ENCODE measurements at regions not wholly inside any gene's neighbourhood (a gene's known extent, or its start where the extent isn't known, plus 50 kb on each side); places are given as distances from the start of the nearest gene placed in this dataset.

DNA sequence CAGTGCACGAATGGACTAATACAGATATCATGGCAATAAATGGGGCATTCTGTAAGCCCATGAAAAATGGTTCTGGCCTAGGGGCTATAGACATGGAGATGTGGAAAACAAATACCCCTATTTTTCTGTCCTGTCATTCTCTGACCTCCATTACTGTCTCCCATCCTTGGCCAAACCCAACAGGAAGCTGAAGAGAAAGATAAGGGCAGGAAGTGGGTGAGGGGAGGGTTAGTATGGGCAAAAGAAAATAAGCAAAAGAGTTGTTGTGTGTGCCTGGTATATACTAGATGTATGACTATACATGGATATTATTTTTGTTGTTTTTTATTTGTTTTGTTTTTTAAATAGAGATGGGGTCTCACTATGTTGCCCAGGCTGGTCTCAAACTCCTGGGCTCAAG lies 339.3 kb downstream of the PCNX1 start (continued):
- no peak for TF ChIP-seq TEAD4 (CRISPR knock-in tag; IDR thresholded peaks at IDR 0.05)

- no peak for TF ChIP-seq SOX15 (CRISPR knock-in tag; IDR thresholded peaks at IDR 0.05)
- no peak for TF ChIP-seq JUN (CRISPR knock-in tag; IDR thresholded peaks at IDR 0.05)
- TF ChIP-seq, protein P1, sequence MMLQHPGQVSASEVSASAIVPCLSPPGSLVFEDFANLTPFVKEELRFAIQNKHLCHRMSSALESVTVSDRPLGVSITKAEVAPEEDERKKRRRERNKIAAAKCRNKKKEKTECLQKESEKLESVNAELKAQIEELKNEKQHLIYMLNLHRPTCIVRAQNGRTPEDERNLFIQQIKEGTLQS (CRISPR knock-in tag; conservative IDR thresholded peaks at IDR 0.05) = no peak
- TF ChIP-seq, protein P2, sequence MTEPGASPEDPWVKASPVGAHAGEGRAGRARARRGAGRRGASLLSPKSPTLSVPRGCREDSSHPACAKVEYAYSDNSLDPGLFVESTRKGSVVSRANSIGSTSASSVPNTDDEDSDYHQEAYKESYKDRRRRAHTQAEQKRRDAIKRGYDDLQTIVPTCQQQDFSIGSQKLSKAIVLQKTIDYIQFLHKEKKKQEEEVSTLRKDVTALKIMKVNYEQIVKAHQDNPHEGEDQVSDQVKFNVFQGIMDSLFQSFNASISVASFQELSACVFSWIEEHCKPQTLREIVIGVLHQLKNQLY (CRISPR knock-in tag; IDR thresholded peaks at IDR 0.05) = no peak
- no peak for TF ChIP-seq PRRX2 (CRISPR knock-in tag; IDR thresholded peaks at IDR 0.05)
- TF ChIP-seq, protein P3, sequence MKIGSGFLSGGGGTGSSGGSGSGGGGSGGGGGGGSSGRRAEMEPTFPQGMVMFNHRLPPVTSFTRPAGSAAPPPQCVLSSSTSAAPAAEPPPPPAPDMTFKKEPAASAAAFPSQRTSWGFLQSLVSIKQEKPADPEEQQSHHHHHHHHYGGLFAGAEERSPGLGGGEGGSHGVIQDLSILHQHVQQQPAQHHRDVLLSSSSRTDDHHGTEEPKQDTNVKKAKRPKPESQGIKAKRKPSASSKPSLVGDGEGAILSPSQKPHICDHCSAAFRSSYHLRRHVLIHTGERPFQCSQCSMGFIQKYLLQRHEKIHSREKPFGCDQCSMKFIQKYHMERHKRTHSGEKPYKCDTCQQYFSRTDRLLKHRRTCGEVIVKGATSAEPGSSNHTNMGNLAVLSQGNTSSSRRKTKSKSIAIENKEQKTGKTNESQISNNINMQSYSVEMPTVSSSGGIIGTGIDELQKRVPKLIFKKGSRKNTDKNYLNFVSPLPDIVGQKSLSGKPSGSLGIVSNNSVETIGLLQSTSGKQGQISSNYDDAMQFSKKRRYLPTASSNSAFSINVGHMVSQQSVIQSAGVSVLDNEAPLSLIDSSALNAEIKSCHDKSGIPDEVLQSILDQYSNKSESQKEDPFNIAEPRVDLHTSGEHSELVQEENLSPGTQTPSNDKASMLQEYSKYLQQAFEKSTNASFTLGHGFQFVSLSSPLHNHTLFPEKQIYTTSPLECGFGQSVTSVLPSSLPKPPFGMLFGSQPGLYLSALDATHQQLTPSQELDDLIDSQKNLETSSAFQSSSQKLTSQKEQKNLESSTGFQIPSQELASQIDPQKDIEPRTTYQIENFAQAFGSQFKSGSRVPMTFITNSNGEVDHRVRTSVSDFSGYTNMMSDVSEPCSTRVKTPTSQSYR (CRISPR knock-in tag; IDR thresholded peaks at IDR 0.05) = no peak
- no peak for TF ChIP-seq ZBTB21 (CRISPR knock-in tag; IDR thresholded peaks at IDR 0.05; ENCODE audit: borderline replicate concordance)
- TF ChIP-seq ZMAT4 (CRISPR knock-in tag; IDR thresholded peaks at IDR 0.05) = no peak
- TF ChIP-seq GRHL2 (CRISPR knock-in tag; IDR thresholded peaks at IDR 0.05; ENCODE audit: insufficient replicate concordance, severe bottlenecking) = no peak
- TF ChIP-seq SP1 (CRISPR knock-in tag; conservative IDR thresholded peaks at IDR 0.05) = no peak
- TF ChIP-seq, protein P4, sequence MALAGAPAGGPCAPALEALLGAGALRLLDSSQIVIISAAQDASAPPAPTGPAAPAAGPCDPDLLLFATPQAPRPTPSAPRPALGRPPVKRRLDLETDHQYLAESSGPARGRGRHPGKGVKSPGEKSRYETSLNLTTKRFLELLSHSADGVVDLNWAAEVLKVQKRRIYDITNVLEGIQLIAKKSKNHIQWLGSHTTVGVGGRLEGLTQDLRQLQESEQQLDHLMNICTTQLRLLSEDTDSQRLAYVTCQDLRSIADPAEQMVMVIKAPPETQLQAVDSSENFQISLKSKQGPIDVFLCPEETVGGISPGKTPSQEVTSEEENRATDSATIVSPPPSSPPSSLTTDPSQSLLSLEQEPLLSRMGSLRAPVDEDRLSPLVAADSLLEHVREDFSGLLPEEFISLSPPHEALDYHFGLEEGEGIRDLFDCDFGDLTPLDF (CRISPR knock-in tag; IDR thresholded peaks at IDR 0.05) = no peak
- TF ChIP-seq, protein P5, sequence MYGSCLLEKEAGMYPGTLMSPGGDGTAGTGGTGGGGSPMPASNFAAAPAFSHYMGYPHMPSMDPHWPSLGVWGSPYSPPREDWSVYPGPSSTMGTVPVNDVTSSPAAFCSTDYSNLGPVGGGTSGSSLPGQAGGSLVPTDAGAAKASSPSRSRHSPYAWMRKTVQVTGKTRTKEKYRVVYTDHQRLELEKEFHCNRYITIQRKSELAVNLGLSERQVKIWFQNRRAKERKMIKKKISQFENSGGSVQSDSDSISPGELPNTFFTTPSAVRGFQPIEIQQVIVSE (CRISPR knock-in tag; IDR thresholded peaks at IDR 0.05; ENCODE audit: borderline replicate concordance) = no peak
- no peak for TF ChIP-seq GTF2I (CRISPR knock-in tag; conservative IDR thresholded peaks at IDR 0.05)
- no peak for DNase-seq (ENCODE audit: low spot score)
- H3K4me3 Mint-ChIP-seq = no peak overlapping the region
- peaks cover 7% of the 10 kb centered on the region for H3K4me1 Mint-ChIP-seq
- CTCF ChIA-PET = no interaction called here
- peaks cover 10% of the 10 kb centered on the region for H3K36me3 Mint-ChIP-seq
- ATAC-seq = no peak
- peaks cover 34% of the 10 kb centered on the region for H3K9me3 Mint-ChIP-seq
- H3K27me3 Mint-ChIP-seq (ENCODE audit: low read depth) = no peaks in the 10 kb centered on the region; the same call in 1 of the 2 replicates
- H3K27ac Mint-ChIP-seq = no peak overlapping the region
- POLR2A ChIA-PET = no interaction called here
Observed at GRCh38 chr14:71247106-71247505, 339.8 kb downstream of the PCNX1 start.

DNA sequence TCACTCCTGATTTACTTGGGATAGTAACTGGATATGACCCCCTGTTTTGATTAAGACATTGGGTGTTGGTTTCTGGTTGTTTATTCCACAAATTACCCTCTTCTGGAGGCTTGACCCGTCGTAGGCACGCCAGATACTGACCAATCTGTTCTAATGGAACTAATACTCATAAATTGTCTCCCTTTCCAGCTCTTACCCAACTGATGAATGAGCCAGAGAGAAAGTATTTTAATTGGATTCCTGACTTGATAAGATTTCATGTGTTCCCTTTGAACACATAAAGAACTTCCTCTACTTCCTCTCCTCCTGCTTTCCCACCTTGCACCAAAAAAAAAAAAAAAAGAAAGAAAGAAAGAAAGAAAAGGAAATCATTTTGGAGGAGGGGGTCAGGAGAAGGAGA lies 340.9 kb downstream of the PCNX1 start:
- CTCF ChIA-PET = no interaction called here
- Mint-ChIP-seq H3K4me1 (peaks cover 7% of the 10 kb centered on the region), H3K36me3 (peaks cover 10% of the 10 kb centered on the region), H3K4me3 (no peak overlapping the region), H3K27ac (no peak overlapping the region), H3K9me3 (peaks cover 34% of the 10 kb centered on the region), H3K27me3 (ENCODE audit: low read depth) (no peaks in the 10 kb centered on the region)
- POLR2A ChIA-PET = interaction anchor here (0.7 kb wide), 1 partner anchor 100 kb away, joined by 4 read pairs; no protein-coding TSS in a partner anchor
- no peak for ATAC-seq
- DNase-seq (ENCODE audit: low spot score) = no peak
- TF ChIP-seq ZNF671 (CRISPR knock-in tag; IDR thresholded peaks at IDR 0.05) (no peak), ATF1 (CRISPR knock-in tag; IDR thresholded peaks at IDR 0.05) (no peak), SOX15 (CRISPR knock-in tag; IDR thresholded peaks at IDR 0.05) (no peak), PRRX2 (CRISPR knock-in tag; IDR thresholded peaks at IDR 0.05) (no peak), NR2C2 (CRISPR knock-in tag; IDR thresholded peaks at IDR 0.05) (no peak), MYBL2 (CRISPR knock-in tag; IDR thresholded peaks at IDR 0.05) (no peak), ZNF219 (CRISPR knock-in tag; IDR thresholded peaks at IDR 0.05; ENCODE audit: borderline replicate concordance) (no peak)
- TF ChIP-seq, protein P6, sequence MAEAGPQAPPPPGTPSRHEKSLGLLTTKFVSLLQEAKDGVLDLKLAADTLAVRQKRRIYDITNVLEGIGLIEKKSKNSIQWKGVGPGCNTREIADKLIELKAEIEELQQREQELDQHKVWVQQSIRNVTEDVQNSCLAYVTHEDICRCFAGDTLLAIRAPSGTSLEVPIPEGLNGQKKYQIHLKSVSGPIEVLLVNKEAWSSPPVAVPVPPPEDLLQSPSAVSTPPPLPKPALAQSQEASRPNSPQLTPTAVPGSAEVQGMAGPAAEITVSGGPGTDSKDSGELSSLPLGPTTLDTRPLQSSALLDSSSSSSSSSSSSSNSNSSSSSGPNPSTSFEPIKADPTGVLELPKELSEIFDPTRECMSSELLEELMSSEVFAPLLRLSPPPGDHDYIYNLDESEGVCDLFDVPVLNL (CRISPR knock-in tag; IDR thresholded peaks at IDR 0.05; ENCODE audit: borderline replicate concordance, low read depth) = no peak
- TF ChIP-seq, protein P3 (CRISPR knock-in tag; IDR thresholded peaks at IDR 0.05) = no peak
- TF ChIP-seq, protein P7, sequence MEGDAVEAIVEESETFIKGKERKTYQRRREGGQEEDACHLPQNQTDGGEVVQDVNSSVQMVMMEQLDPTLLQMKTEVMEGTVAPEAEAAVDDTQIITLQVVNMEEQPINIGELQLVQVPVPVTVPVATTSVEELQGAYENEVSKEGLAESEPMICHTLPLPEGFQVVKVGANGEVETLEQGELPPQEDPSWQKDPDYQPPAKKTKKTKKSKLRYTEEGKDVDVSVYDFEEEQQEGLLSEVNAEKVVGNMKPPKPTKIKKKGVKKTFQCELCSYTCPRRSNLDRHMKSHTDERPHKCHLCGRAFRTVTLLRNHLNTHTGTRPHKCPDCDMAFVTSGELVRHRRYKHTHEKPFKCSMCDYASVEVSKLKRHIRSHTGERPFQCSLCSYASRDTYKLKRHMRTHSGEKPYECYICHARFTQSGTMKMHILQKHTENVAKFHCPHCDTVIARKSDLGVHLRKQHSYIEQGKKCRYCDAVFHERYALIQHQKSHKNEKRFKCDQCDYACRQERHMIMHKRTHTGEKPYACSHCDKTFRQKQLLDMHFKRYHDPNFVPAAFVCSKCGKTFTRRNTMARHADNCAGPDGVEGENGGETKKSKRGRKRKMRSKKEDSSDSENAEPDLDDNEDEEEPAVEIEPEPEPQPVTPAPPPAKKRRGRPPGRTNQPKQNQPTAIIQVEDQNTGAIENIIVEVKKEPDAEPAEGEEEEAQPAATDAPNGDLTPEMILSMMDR (IDR thresholded peaks at IDR 0.05) = no peak

Data from WTC11 (cell line).